Peyer's patch (tissue), 4 donors: ENCODE measurements at regions not wholly inside any gene's neighbourhood (a gene's known extent, or its start where the extent isn't known, plus 50 kb on each side); places are given as distances from the start of the nearest gene placed in this dataset.

Experiments used
- DNase-seq, 3 donors: peaks; one replicate each; pipeline ENCODE4 v3.0.0-alpha.2; 2017 to 2019
- H3K27ac ChIP-seq, 4 donors: fragments of 200-600 bp; sonication (generic); one replicate each; pipeline ENCODE4 v1.5.1; 2016 to 2019
- H3K27me3 ChIP-seq, 2 donors: fragments of 200-600 bp; sonication (generic); one replicate each; pipeline ENCODE4 v1.5.1; 2019
- H3K36me3 ChIP-seq, 3 donors: fragments of 200-600 bp; sonication (generic); one replicate each; pipeline ENCODE4 v1.5.1; 2016 to 2019
- H3K4me1 ChIP-seq, 4 donors: fragments of 200-600 bp; sonication (generic); one replicate each; pipeline ENCODE4 v1.5.1; 2016 to 2019
- H3K4me3 ChIP-seq, 4 donors: fragments of 200-600 bp; sonication (generic); 1 replicate in 3 of 4; 2 replicates in 1 of 4; pipeline ENCODE4 v1.5.1; 2016 to 2019; ENCODE audit warnings: mild to moderate bottlenecking in 1 of 4
- H3K9me3 ChIP-seq, 4 donors: fragments of 200-600 bp; sonication (generic); one replicate each; pipeline ENCODE4 v1.5.1; 2016 to 2019; ENCODE audit warnings: mild to moderate bottlenecking in 1 of 4
- CTCF ChIP-seq, 6 experiments: fragments of 450-650 bp in 4 of 6; fragments of 200-600 bp in 2 of 6; sonication (generic) in 1 of 6; IDR thresholded peaks; one replicate each; pipeline ENCODE4 v1.5.1; 2017 to 2019; ENCODE audit warnings: antibody characterized with exemption in 6 of 6, mild to moderate bottlenecking in 3 of 6, moderate library complexity in 1 of 6
- POLR2A ChIP-seq, 2 donors: fragments of 450-650 bp; IDR thresholded peaks; one replicate each; pipeline ENCODE4 v1.5.1; 2017; ENCODE audit warnings: antibody characterized with exemption in 2 of 2, mild to moderate bottlenecking in 2 of 2, moderate library complexity in 2 of 2

- no peaks in the 10 kb centered on the region for H3K27me3 ChIP-seq
- H3K36me3 ChIP-seq: no peaks in the 10 kb centered on the region
- TF ChIP-seq POLR2A (IDR thresholded peaks at IDR 0.05): no peak
- no peak for TF ChIP-seq CTCF (IDR thresholded peaks at IDR 0.05)
- no peaks in the 10 kb centered on the region for H3K4me1 ChIP-seq
- H3K9me3 ChIP-seq: no peaks in the 10 kb centered on the region
- H3K27ac ChIP-seq: no peak overlapping the region
- no peak for DNase-seq
- no peak overlapping the region for H3K4me3 ChIP-seq
Measured at GRCh38 chr13:108003626-108004025, 211.7 kb downstream of the LIG4 start.

GRCh38 chr13:108000998-108001397 lies 214.3 kb downstream of the LIG4 start:
- DNase-seq: no peak
- H3K36me3 ChIP-seq: no peaks in the 10 kb centered on the region
- TF ChIP-seq CTCF (IDR thresholded peaks at IDR 0.05): no peak
- no peak for TF ChIP-seq POLR2A (IDR thresholded peaks at IDR 0.05)
- no peak overlapping the region for H3K27ac ChIP-seq
- no peak overlapping the region for H3K4me3 ChIP-seq
- H3K4me1 ChIP-seq: no peaks in the 10 kb centered on the region
- H3K27me3 ChIP-seq: no peaks in the 10 kb centered on the region
- H3K9me3 ChIP-seq: no peaks in the 10 kb centered on the region

- TF ChIP-seq CTCF (IDR thresholded peaks at IDR 0.05) (no peak), POLR2A (IDR thresholded peaks at IDR 0.05) (no peak)
- no peak overlapping the region for H3K4me3 ChIP-seq
- DNase-seq: no peak
- H3K27me3 ChIP-seq: no peaks in the 10 kb centered on the region
- no peaks in the 10 kb centered on the region for H3K4me1 ChIP-seq
- H3K36me3 ChIP-seq: no peaks in the 10 kb centered on the region
- H3K27ac ChIP-seq: no peak overlapping the region
- no peaks in the 10 kb centered on the region for H3K9me3 ChIP-seq
Measured at GRCh38 chr13:107999751-108000150, 215.6 kb downstream of the LIG4 start.

- no peak overlapping the region for H3K27ac ChIP-seq
- H3K36me3 ChIP-seq: no peaks in the 10 kb centered on the region
- no peak overlapping the region for H3K4me3 ChIP-seq
- H3K4me1 ChIP-seq: no peaks in the 10 kb centered on the region
- no peak for DNase-seq
- no peaks in the 10 kb centered on the region for H3K9me3 ChIP-seq
- TF ChIP-seq CTCF (IDR thresholded peaks at IDR 0.05): no peak
- TF ChIP-seq POLR2A (IDR thresholded peaks at IDR 0.05): no peak
- no peaks in the 10 kb centered on the region for H3K27me3 ChIP-seq
Measured at GRCh38 chr13:107994137-107994536, 221.2 kb downstream of the LIG4 start.

GRCh38 chr13:107993239-107993949 lies 221.9 kb downstream of the LIG4 start:
- Histone ChIP-seq H3K36me3 (no peaks in the 10 kb centered on the region), H3K4me1 (no peaks in the 10 kb centered on the region), H3K27ac (no peak overlapping the region), H3K9me3 (no peaks in the 10 kb centered on the region), H3K27me3 (no peaks in the 10 kb centered on the region), H3K4me3 (no peak overlapping the region)
- no peak for DNase-seq
- no peak for TF ChIP-seq CTCF (IDR thresholded peaks at IDR 0.05)
- no peak for TF ChIP-seq POLR2A (IDR thresholded peaks at IDR 0.05)

- TF ChIP-seq POLR2A (IDR thresholded peaks at IDR 0.05) (no peak), CTCF (IDR thresholded peaks at IDR 0.05) (no peak)
- no peak for DNase-seq
- Histone ChIP-seq H3K9me3 (no peaks in the 10 kb centered on the region), H3K4me1 (no peaks in the 10 kb centered on the region), H3K4me3 (no peak overlapping the region), H3K27me3 (no peaks in the 10 kb centered on the region), H3K27ac (no peak overlapping the region), H3K36me3 (no peaks in the 10 kb centered on the region)
Measured at GRCh38 chr13:107992542-107992941, 222.8 kb downstream of the LIG4 start.
